GM19193 (cell line): ENCODE measurements at regions not wholly inside any gene's neighbourhood (a gene's known extent, or its start where the extent isn't known, plus 50 kb on each side); places are given as distances from the start of the nearest gene placed in this dataset.

Source experiments
- POLR2A ChIP-seq: IDR thresholded peaks from 4 replicates; pipeline ENCODE4 v1.6.1; 2011; ENCODE audit not compliant: insufficient read depth, insufficient read length; ENCODE audit errors: extremely low read depth

- no peak for TF ChIP-seq POLR2A
These were observed 159.4 kb downstream of the KLF13 start for GRCh38 chr15:31485911-31486461.

- no peak for TF ChIP-seq POLR2A
These were observed 159.9 kb downstream of the KLF13 start for GRCh38 chr15:31486506-31486905.

GRCh38 chr15:31486906-31487695 lies 160.5 kb downstream of the KLF13 start:
- TF ChIP-seq POLR2A, result no peak

- no peak for TF ChIP-seq POLR2A
These were observed 161.3 kb downstream of the KLF13 start for GRCh38 chr15:31487811-31488436.

GRCh38 chr15:31488437-31489204 lies 162.0 kb downstream of the KLF13 start:
- no peak for TF ChIP-seq POLR2A

- no peak for TF ChIP-seq POLR2A
These were observed 162.6 kb downstream of the KLF13 start for GRCh38 chr15:31489281-31489680.

- TF ChIP-seq POLR2A, result no peak
These were observed 163.4 kb downstream of the KLF13 start for GRCh38 chr15:31489801-31490646.

GRCh38 chr15:31494786-31495185 lies 168.2 kb downstream of the KLF13 start:
- no peak for TF ChIP-seq POLR2A

- no peak for TF ChIP-seq POLR2A
These were observed 168.6 kb downstream of the KLF13 start for GRCh38 chr15:31495281-31495680.

GRCh38 chr15:31497838-31498237 lies 171.2 kb downstream of the KLF13 start:
- no peak for TF ChIP-seq POLR2A

GRCh38 chr15:31498329-31498728 lies 171.7 kb downstream of the KLF13 start:
- TF ChIP-seq POLR2A, result no peak

GRCh38 chr15:31498756-31499155 lies 172.1 kb downstream of the KLF13 start:
- TF ChIP-seq POLR2A, result no peak

- TF ChIP-seq POLR2A, result no peak
These were observed 172.8 kb downstream of the KLF13 start for GRCh38 chr15:31499236-31499952.
